ENCODE measurements at regions not wholly inside any gene's neighbourhood (a gene's known extent, or its start where the extent isn't known, plus 50 kb on each side); places are given as distances from the start of the nearest gene placed in this dataset.
"Not testable (repeated sequence)": the region's sequence is repeated elsewhere in the genome, so short reads cannot be mapped to it uniquely, and the experiment has no call there.

DNA sequence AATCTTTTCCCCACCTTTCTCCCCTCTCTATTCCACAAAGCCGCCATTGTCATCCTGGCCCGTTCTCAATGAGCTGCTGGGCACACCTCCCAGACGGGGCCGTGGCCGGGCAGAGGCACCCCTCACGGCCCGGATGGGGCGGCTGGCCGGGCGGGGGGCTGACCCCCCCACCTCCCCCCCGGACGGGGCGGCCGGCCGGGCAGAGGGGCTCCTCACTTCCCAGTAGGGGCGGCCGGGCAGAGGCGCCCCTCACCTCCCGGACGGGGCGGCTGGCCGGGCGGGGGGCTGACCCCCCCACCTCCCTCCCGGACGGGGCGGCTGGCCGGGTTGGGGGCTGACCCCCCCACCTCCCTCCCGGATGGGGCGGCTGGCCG lies 85.6 kb downstream of the OR2B2 start:
- not testable (repeated sequence) for DNase-seq (ENCODE audit: low spot score)

DNA sequence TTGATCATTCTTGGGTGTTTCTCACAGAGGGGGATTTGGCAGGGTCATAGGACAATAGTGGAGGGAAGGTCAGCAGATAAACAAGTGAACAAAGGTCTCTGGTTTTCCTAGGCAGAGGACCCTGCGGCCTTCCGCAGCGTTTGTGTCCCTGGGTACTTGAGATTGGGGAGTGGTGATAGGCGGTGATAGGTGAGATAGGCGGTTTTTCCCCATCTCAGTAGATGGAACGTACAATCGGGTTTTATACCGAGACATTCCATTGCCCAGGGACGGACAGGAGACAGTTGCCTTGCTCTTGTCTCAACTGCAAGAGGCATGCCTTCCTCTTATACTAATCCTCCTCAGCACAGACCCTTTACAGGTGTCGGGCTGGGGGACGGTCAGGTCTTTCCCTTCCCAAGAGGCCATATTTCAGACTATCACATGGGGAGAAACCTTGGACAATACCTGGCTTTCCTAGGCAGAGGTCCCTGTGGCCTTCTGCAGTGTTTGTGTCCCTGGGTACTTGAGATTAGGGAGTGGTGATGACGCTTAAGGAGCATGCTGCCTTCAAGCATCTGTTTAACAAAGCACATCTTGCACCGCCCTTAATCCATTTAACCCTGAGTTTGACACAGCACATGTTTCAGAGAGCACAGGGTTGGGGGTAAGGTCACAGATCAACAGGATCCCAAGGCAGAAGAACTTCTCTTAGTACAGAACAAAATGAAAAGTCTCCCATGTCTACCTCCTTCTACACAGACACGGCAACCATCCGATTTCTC lies 86.2 kb downstream of the OR2B2 start:
- not testable (repeated sequence) for DNase-seq (ENCODE audit: low spot score)

DNA sequence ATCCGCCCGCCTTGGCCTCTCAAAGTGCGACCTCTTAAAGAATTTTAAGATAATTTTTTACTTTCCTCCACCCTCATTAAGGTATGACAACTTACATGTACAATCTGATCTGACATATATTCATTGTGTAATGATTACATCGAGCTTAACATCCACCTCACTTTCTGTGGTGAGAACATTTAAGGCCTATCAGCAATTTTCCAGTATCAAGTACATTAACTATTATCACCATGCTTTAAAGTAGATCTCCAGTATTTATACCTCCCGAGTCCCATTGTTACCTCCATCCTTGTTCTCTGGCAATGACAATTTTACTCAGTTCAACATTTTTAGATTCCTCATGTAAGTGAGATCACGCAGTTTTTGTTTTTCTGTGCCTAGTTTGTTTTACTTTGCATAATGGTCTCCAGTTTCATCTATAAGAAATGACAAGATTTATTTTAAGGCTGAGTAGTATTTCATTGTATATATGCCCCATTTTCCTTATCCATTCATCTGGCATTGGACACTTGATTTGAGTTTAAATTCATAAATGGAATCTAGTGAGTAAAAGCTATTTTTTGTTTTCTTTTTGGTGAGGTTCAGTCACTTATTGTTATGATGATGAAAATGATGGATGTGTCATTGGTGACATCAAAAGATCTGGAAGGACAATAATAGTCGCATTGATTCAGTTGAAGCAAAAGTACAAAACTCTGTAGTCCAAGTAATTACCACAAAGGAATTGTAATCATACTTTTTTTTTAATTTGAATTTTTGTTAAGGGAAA lies 87.0 kb downstream of the OR2B2 start:
- no peak for DNase-seq (ENCODE audit: low spot score)

DNA sequence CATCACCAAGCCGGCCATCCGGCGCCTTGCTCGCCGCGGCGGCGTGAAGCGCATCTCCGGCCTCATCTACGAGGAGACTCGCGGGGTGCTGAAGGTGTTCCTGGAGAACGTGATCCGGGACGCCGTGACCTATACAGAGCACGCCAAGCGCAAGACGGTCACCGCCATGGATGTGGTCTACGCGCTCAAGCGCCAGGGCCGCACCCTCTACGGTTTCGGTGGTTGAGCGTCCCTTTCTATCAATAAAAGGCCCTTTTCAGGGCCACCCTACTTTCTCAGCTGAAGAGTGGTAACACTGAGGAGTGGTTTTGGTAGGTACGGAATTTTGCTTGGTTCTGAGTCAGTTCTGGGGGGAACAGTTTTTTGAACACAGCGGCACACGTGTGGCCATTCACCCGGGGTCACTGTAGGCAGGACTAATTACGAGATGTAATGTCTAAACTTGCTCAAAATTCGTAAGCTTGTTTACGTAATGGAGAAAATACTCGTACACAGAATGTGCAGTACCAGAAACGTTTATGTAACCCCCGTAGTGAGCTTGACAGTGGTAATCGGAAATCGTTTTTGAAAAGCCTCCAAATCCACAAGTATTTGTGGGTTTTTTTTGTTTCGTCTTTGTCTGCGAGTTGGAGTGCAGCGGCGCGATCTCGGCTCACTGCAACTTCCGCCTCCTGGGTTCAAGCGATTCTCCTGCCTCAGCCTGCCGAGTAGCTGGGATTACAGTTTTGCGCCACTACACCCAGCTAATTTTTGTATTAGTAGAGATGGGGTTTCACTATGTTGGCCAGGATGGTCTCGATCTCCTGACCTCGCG lies 87.8 kb downstream of the OR2B2 start:
- peak; percentile 34 for DNase-seq (ENCODE audit: low spot score)

DNA sequence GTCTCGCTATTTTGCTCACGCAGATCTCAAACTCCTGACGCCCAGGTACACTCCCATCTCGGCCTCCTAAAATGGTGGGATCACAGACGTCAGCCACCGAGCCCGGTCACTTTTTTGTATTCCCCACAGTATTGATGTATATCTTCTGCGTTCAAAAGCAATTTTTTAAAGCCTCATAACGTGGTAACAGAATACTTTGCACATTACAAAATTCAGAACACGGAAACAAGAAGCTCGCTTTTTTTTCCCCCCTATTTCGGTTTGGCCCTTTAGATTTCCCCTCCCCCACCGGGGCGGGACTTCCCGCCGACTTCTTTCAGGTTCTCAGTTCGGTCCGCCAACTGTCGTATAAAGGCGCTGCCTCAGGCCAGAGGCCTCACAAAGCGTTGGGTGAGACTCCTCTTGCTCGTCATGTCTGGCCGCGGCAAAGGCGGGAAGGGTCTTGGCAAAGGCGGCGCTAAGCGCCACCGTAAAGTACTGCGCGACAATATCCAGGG lies 88.4 kb downstream of the OR2B2 start:
- not testable (repeated sequence) for DNase-seq (ENCODE audit: low spot score)

DNA sequence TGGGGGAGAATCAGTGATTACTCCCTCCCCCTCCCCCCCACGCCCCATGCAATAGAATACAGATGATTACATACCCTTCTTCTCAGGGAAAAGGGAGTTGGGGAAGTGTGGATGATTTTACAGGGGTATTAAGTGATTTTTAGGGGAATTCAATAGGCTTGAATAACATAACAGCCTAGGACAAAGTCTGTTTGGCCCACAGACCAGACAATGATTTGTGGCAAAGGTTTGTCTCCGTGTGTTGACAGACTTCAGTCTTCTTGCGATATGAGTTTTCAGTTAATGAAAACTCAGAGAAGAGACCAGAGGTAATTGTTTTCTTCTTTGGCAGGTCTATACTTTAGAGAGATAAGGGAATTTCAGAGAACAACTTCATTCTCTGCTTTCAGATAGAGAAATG lies 95.3 kb downstream of the OR2B2 start:
- no peak for DNase-seq (ENCODE audit: low spot score)

DNA sequence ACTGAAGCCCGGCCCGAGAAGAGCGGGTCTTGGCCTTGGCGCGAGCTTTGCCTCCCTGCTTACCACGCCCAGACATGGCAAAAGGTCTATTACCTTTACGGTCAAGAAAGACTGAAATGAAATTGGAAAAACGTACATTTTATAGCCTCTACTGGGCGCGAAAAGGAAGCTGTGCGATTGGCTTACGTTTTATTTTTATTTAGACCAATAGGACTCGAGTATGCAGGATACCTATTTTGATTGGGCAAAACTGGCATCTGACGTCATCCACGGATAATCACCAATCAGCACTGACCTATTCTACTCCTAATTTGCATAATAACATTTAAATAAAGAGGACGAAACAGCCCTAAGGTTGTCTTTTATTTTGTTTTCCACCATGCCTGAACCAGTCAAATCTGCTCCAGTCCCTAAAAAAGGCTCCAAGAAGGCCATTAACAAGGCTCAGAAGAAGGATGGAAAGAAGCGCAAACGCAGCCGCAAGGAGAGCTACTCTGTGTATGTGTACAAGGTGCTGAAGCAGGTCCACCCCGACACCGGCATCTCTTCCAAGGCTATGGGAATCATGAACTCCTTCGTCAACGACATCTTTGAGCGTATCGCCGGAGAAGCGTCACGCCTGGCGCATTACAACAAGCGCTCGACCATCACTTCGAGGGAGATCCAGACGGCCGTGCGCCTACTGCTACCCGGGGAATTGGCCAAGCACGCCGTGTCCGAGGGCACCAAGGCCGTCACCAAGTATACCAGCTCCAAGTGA lies 97.4 kb downstream of the OR2B2 start:
- DNase-seq (ENCODE audit: low spot score), result peak; percentile 80

DNA sequence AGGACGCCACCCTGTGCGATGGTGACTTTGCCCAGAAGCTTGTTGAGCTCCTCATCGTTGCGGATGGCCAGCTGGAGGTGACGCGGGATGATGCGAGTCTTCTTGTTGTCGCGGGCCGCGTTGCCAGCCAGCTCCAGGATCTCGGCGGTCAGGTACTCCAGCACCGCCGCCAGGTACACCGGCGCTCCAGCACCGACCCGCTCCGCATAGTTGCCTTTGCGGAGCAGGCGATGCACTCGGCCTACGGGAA lies 97.9 kb downstream of the OR2B2 start:
- DNase-seq (ENCODE audit: low spot score), result not testable (repeated sequence)

DNA sequence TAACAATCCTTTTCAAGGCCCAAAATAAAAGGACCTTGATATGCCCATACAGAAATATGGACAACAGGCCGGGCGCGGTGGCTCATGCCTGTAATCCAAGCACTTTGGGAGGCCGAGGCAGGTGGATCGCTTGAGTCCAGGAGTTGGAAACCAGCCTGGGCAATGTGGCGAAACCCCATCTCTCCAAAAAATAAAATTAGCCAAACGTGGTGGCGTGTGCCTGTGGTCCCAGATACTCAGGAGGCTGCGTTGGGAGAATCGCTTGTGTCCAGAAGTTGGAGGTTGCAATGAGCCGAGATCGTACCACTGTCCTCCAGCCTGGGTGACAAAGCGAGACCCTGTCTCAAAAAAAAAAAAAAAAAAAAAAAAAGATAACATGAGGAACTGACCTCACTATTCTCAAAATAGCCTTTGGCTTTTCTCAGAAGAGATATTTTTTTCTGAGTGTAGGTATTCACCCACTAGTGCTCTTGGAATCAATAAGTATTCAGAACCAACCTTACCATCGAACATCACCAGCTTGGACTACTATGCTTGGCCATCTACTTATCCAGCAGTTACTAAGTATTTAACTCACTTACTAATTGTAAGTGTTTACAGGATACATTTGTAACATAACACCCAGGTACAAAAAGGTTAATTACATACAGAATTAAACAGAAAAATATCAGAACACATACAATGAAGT lies 99.2 kb downstream of the OR2B2 start:
- DNase-seq (ENCODE audit: low spot score), result no peak

DNA sequence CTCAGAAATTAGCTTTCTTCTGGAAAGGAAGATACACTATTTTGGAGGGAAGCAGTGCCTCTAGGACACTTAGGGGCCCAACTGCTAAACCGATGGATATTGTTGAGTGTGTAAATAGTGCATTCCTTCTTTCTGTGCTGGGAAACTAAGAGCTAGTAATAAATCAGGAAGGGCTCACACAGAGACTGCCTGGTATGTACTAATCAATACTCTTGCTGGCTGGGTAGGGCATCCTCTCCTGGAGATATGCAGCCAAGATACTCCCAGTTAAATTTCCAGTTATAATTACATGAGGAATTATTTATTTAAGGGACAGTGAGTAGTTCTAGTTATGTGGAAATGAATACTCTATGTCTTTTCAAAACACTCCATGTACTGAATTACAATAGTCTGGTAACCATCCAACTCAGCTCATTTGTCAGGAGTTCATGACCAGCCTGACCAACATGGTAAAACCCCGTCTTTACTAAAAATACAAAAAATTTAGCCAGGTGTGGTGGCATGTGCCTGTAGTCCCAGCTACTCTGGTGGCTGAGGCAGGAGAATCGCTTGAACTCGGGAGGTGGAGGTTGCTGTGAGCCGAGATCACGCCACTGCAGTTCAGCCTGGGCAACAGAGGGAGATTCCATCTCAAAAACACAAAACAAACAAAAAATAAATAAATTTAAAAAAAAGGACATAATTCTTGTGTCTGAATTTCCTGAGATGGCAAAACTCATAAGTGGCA lies 100.0 kb downstream of the OR2B2 start:
- no peak for DNase-seq (ENCODE audit: low spot score)

DNA sequence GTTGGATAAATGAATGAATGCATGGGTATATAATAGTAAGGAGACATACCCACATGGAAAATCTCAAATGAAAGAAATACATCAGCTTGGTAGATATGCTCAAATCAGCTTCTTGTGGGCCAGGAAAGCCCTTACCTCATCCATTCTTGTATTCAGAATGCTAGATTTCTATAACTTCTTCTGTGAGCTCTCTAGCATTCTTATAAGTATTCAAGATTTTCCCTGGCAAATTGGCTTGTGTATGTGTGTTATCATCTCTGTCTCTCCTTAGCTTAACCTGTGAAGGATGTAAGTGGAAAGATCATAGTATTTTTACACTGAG lies 100.8 kb downstream of the OR2B2 start:
- DNase-seq (ENCODE audit: low spot score), result no peak

DNA sequence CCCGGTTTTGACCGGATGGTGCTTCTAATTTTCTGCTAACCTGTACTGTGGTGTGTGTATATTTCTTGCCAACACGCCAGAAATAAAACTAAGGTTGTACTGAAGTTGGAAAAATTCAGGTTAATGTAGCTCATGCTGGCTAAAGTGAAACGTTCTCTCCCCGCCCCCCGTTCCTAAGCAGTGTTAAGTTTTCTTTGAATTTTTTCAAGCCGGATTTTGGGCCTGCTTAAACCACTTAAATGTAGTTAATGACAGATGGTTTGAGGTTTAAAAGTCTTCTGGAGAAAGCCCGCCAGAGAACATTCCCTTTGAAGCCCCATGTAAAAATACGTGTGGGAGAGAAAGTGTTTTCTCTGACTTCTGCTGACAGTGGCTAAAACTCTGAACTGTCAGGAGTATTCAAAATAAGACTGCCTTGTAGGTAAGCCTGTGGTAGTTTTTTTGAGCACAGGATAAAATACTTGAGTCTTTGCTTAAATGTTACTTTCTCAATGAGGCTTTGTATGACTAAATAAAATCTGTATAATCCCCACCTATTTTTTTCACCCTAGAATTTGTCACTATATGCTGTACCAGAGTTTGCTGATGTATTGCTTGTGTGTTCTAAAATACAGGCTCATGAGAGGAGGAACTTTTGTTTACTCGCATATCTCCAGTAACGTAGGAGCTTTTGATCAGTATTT lies 101.3 kb downstream of the OR2B2 start:
- DNase-seq (ENCODE audit: low spot score), result no peak

DNA sequence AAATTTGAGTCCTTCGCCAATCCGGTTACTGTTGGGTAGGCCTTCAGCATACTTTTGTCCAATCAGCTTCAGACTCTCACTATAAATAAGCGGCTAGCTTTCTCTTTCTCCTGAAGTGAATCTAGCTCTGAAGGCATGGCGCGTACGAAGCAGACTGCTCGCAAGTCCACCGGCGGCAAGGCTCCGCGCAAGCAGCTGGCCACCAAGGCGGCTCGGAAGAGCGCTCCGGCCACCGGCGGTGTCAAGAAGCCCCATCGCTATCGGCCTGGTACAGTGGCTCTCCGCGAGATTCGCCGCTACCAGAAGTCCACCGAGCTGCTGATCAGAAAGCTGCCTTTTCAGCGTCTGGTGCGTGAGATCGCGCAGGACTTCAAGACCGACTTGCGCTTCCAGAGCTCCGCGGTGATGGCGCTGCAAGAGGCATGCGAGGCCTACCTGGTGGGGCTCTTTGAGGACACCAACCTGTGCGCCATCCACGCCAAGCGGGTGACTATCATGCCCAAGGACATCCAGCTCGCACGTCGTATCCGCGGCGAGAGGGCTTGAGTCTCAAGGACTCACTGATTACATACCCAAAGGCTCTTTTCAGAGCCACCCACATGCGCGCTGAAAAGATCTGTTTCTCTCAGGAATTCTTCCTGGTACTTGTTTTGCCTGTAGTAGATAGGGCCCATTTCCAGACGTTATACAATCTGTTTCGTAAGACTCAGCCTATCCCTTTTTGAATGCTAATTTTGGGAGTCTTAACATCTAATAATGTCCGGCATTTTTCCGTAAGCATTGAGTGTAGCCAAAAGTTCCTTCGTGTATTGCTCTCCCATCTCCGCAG lies 102.0 kb downstream of the OR2B2 start:
- peak; percentile 86 for DNase-seq (ENCODE audit: low spot score)

DNA sequence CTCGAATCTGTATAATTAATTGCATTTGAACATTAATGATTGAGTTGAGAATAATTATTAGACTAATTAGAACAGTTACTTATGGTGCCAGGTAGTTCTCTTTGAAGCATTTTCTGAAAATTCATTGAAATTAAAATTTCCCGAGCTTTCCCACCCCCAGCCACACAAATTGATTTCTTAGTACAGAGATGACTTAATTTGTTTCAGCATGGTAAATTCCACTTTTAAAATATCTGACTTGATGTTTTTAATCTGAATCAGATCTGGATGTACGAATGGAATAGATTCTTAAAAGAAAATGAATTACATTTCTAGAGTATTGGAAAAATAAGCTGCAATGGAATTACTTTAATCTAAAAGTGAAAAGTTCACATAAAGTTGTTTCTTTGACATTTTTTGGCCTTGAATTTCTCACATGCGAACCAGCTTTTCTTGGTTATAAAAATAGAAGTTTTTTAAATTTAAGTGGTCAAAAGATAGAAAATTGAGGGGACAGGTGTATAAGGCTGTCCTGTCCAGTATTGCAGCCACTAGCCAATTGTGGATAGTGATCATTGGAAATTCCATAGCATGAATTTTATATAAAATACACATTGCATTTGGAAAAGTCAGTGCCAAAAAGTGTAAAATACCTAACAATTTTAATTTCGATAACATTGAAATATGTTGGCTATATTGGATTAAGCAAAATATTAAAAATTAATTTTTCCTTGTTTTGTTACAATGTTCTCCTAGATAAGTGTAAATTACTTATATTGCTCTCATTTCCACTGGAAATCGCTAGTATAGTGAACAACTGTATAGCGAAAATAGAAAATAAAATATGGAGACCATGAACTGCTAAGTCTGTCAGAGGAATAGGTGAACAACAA lies 102.9 kb downstream of the OR2B2 start:
- no peak for DNase-seq (ENCODE audit: low spot score)

DNA sequence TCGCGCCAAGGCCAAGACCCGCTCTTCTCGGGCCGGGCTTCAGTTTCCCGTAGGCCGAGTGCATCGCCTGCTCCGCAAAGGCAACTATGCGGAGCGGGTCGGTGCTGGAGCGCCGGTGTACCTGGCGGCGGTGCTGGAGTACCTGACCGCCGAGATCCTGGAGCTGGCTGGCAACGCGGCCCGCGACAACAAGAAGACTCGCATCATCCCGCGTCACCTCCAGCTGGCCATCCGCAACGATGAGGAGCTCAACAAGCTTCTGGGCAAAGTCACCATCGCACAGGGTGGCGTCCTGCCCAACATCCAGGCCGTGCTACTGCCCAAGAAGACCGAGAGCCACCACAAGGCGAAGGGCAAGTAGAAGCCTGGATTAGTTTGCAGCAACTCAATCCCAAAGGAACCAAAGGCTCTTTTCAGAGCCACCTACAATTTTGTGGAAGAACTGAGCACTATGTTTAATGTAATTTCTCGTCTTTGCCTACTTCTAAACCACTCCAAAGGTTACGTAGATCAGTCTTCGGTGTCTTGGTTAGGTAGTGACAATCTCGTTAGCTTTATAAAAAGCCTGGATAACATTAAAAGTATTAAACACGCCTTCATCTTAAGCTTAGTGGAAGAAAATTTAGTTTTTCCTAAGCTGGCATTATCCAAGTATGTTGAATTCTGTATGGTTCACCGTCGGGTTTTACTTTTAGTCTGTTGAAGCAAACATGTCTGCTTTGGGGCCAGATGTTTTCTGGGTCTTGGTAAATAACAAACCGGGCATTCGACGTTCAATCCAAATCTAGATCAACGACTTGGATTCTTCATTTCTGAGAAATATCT lies 103.7 kb downstream of the OR2B2 start:
- DNase-seq (ENCODE audit: low spot score), result not testable (repeated sequence)

DNA sequence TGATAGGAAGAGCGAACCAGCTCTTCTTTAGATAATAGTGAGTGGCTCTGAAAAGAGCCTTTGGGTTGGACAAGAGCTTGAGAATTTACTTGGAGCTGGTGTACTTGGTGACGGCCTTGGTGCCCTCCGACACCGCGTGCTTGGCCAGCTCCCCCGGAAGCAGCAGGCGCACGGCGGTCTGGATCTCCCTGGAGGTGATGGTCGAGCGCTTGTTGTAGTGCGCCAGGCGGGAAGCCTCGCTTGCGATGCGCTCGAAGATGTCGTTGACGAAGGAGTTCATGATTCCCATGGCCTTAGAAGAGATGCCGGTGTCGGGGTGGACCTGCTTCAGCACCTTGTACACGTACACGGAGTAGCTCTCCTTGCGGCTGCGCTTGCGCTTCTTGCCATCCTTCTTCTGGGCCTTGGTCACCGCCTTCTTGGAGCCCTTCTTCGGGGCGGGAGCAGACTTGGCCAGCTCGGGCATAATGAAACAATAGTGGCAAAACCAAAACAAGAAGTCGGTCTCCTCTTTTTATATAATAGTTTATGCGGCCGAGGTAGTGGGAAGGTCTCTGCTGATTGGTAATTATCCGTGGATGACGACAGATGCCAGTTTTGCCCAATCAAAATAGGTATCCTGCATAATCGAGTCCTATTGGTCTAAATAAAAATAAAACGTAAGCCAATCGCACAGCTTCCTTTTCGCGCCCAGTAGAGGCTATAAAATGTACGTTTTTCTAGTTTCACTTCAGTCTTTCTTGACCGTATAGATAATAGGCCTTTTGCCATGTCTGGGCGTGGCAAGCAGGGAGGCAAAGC lies 104.6 kb downstream of the OR2B2 start:
- peak; percentile 83 for DNase-seq (ENCODE audit: low spot score)

DNA sequence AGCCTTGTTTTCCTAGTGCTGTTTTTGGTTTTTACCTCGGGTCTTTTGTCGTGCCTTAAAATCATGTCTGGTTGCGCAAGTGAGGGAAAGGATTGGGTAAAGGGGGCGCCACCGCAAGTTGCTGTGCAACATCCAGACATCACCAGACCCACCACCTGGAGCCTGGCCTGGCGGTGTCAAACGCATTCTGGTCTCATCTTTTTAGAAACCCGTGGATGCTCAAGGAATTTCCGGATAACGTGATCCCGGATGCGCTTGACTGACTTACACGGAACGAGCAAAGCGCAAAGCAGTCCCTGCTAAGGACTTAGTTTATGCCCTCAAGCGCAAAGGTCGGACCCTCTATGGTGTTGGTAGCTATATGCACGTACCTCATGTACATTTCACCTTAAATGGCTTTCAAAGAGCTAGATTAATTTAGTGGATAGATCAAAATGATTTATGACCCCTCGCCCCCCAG lies 105.2 kb downstream of the OR2B2 start:
- DNase-seq (ENCODE audit: low spot score), result no peak
